Central memory CD8-positive, alpha-beta T cell (primary cell): ENCODE measurements at regions not wholly inside any gene's neighbourhood (a gene's known extent, or its start where the extent isn't known, plus 50 kb on each side); places are given as distances from the start of the nearest gene placed in this dataset.
A peak's percentile ranks its signal among the peaks of the same experiment; 100 is the strongest.

Experiments
- ATAC-seq: fragments of 150-1000 bp; cut with Tn5 transposase; replicated peaks from 2 replicates; pipeline ENCODE4 v1.10.0; 2022; ENCODE audit warnings: mild to moderate bottlenecking, moderate FRiP score, moderate number of reproducible peaks; ENCODE audit not compliant: poor library complexity, severe bottlenecking; ENCODE audit errors: extremely low read depth
- DNase-seq, 2 donors: peaks; one replicate each; pipeline ENCODE4 v3.0.0; 2021; ENCODE audit warnings: low spot score in 2 of 2
- H3K27ac Mint-ChIP-seq: one replicate; pipeline ENCODE4 v1.8.0; 2022; ENCODE audit warnings: low read depth, mild to moderate bottlenecking, moderate library complexity, mixed read lengths
- H3K27me3 Mint-ChIP-seq: one replicate; pipeline ENCODE4 v1.8.0; 2022; ENCODE audit warnings: mixed read lengths
- H3K36me3 Mint-ChIP-seq: one replicate; pipeline ENCODE4 v1.8.0; 2022; ENCODE audit warnings: mild to moderate bottlenecking, moderate library complexity, mixed read lengths; ENCODE audit not compliant: insufficient read depth
- H3K4me1 Mint-ChIP-seq: one replicate; pipeline ENCODE4 v1.8.0; 2022; ENCODE audit warnings: mixed read lengths
- H3K4me3 Mint-ChIP-seq: one replicate; pipeline ENCODE4 v1.8.0; 2022; ENCODE audit warnings: mild to moderate bottlenecking, moderate library complexity, mixed read lengths
- H3K9me3 Mint-ChIP-seq: one replicate; pipeline ENCODE4 v1.8.0; 2022; ENCODE audit warnings: mixed read lengths

GRCh38 chr5:172506251-172506650 lies 51.9 kb upstream of the SH3PXD2B start:
- Mint-ChIP-seq H3K4me1 (no peaks in the 10 kb centered on the region), H3K9me3 (no peaks in the 10 kb centered on the region), H3K36me3 (no peaks in the 10 kb centered on the region), H3K27ac (no peak overlapping the region), H3K4me3 (no peak overlapping the region), H3K27me3 (peaks cover 58% of the 10 kb centered on the region)
- DNase-seq, result peak; percentile 6 to 7
- no peak for ATAC-seq

- no peak for ATAC-seq
- H3K36me3 Mint-ChIP-seq, result no peaks in the 10 kb centered on the region
- peaks cover 58% of the 10 kb centered on the region for H3K27me3 Mint-ChIP-seq
These were observed 51.5 kb upstream of the SH3PXD2B start for GRCh38 chr5:172505845-172506244.

GRCh38 chr5:172505403-172505759 lies 51.1 kb upstream of the SH3PXD2B start:
- Mint-ChIP-seq H3K9me3 (no peaks in the 10 kb centered on the region), H3K4me3 (no peak overlapping the region), H3K4me1 (no peaks in the 10 kb centered on the region), H3K27me3 (peaks cover 54% of the 10 kb centered on the region), H3K27ac (no peak overlapping the region), H3K36me3 (no peaks in the 10 kb centered on the region)
- DNase-seq (peak in 1 of 2 donors; percentile 4), ATAC-seq (no peak)

More at GRCh38 chr5:172505845-172506244, 51.5 kb upstream of the SH3PXD2B start:
- no peak overlapping the region for H3K27ac Mint-ChIP-seq
- no peaks in the 10 kb centered on the region for H3K9me3 Mint-ChIP-seq
- DNase-seq, result no peak
- H3K4me1 Mint-ChIP-seq, result no peaks in the 10 kb centered on the region
- no peak overlapping the region for H3K4me3 Mint-ChIP-seq

- ATAC-seq (no peak), DNase-seq (peak in 1 of 2 donors; percentile 5)
- no peaks in the 10 kb centered on the region for H3K9me3 Mint-ChIP-seq
- H3K27me3 Mint-ChIP-seq, result peaks cover 49% of the 10 kb centered on the region
- no peak overlapping the region for H3K4me3 Mint-ChIP-seq
- H3K27ac Mint-ChIP-seq, result no peak overlapping the region
- no peaks in the 10 kb centered on the region for H3K4me1 Mint-ChIP-seq
- no peaks in the 10 kb centered on the region for H3K36me3 Mint-ChIP-seq
These were observed 50.5 kb upstream of the SH3PXD2B start for GRCh38 chr5:172504701-172505402.

GRCh38 chr5:172503925-172504700 lies 49.8 kb upstream of the SH3PXD2B start:
- DNase-seq (peak in 1 of 2 donors; percentile 7), ATAC-seq (no peak)
- no peak overlapping the region for H3K27ac Mint-ChIP-seq
- no peaks in the 10 kb centered on the region for H3K4me1 Mint-ChIP-seq
- peaks cover 48% of the 10 kb centered on the region for H3K27me3 Mint-ChIP-seq
- H3K36me3 Mint-ChIP-seq, result no peaks in the 10 kb centered on the region
- no peak overlapping the region for H3K4me3 Mint-ChIP-seq
- no peaks in the 10 kb centered on the region for H3K9me3 Mint-ChIP-seq
